GM19023 (cell line): ENCODE measurements at regions not wholly inside any gene's neighbourhood (a gene's known extent, or its start where the extent isn't known, plus 50 kb on each side); places are given as distances from the start of the nearest gene placed in this dataset.

Source experiments
- ATAC-seq: cut with Tn5 transposase; IDR thresholded peaks from one replicate; pipeline ENCODE4 v1.9.1; 2021; ENCODE audit warnings: mild to moderate bottlenecking, moderate library complexity; ENCODE audit not compliant: unreplicated experiment

- no peak for ATAC-seq
Observed at GRCh38 chr4:96744676-96745075, 904.8 kb downstream of the PDHA2 start.

GRCh38 chr4:96753216-96753615 lies 913.3 kb downstream of the PDHA2 start:
- ATAC-seq, result no peak

GRCh38 chr4:96755569-96756484 lies 915.9 kb downstream of the PDHA2 start:
- ATAC-seq, result no peak

GRCh38 chr4:96756584-96756983 lies 916.7 kb downstream of the PDHA2 start:
- no peak for ATAC-seq

- ATAC-seq, result no peak
Observed at GRCh38 chr4:96763546-96763945, 923.7 kb downstream of the PDHA2 start.

GRCh38 chr4:96766359-96766758 lies 926.5 kb downstream of the PDHA2 start:
- ATAC-seq, result no peak

- no peak for ATAC-seq
Observed at GRCh38 chr4:96767815-96768480, 928.1 kb downstream of the PDHA2 start.

GRCh38 chr4:96775501-96775900 lies 935.6 kb downstream of the PDHA2 start:
- ATAC-seq, result no peak

GRCh38 chr4:96776920-96777527 lies 937.1 kb downstream of the PDHA2 start:
- ATAC-seq, result no peak

- ATAC-seq, result no peak
Observed at GRCh38 chr4:96784336-96784735, 944.4 kb downstream of the PDHA2 start.

- ATAC-seq, result no peak
Observed at GRCh38 chr4:96786306-96786705, 946.4 kb downstream of the PDHA2 start.

- no peak for ATAC-seq
Observed at GRCh38 chr4:96787766-96788165, 947.9 kb downstream of the PDHA2 start.

GRCh38 chr4:96809563-96809962 lies 969.7 kb downstream of the PDHA2 start:
- no peak for ATAC-seq

- ATAC-seq, result no peak
Observed at GRCh38 chr4:96827086-96827485, 987.2 kb downstream of the PDHA2 start.

GRCh38 chr4:96833831-96834230 lies 993.9 kb downstream of the PDHA2 start:
- no peak for ATAC-seq

- ATAC-seq, result no peak
Observed at GRCh38 chr4:96835991-96836390, 996.1 kb downstream of the PDHA2 start.

GRCh38 chr4:96839441-96839840 lies 999.5 kb downstream of the PDHA2 start:
- no peak for ATAC-seq

GRCh38 chr4:96841801-96842200 lies 1001.9 kb downstream of the PDHA2 start:
- no peak for ATAC-seq

GRCh38 chr4:96844858-96845490 lies 1005.1 kb downstream of the PDHA2 start:
- ATAC-seq, result no peak

GRCh38 chr4:96845819-96846218 lies 1005.9 kb downstream of the PDHA2 start:
- no peak for ATAC-seq

GRCh38 chr4:96874657-96875056 lies 1034.8 kb downstream of the PDHA2 start:
- no peak for ATAC-seq
